ENCODE measurements at regions not wholly inside any gene's neighbourhood (a gene's known extent, or its start where the extent isn't known, plus 50 kb on each side); places are given as distances from the start of the nearest gene placed in this dataset.

DNA sequence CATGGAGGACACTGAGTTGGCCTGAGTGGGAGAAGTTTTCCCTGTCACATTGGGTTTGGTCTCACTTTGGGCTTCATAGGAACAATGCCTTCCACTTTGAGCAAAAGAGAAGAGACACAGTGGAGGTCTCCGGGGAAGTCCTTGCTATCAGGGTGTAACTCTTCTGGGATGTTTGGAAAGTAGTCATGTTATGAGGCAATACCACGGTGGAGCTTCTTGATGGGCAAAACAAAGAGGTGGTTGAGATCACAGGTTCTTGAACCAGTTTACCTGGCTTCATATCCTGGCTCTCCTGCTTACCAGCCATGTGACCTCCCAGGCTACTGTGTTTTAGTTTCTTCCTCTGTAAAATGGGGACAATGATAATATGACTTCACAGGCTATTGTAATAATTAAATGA lies 478.6 kb downstream of the SLC4A3 start:
- 80 to 86% methylated on average over 2 of the region's 2 CpGs for WGBS, 2 donors
- TF ChIP-seq, protein P1, sequence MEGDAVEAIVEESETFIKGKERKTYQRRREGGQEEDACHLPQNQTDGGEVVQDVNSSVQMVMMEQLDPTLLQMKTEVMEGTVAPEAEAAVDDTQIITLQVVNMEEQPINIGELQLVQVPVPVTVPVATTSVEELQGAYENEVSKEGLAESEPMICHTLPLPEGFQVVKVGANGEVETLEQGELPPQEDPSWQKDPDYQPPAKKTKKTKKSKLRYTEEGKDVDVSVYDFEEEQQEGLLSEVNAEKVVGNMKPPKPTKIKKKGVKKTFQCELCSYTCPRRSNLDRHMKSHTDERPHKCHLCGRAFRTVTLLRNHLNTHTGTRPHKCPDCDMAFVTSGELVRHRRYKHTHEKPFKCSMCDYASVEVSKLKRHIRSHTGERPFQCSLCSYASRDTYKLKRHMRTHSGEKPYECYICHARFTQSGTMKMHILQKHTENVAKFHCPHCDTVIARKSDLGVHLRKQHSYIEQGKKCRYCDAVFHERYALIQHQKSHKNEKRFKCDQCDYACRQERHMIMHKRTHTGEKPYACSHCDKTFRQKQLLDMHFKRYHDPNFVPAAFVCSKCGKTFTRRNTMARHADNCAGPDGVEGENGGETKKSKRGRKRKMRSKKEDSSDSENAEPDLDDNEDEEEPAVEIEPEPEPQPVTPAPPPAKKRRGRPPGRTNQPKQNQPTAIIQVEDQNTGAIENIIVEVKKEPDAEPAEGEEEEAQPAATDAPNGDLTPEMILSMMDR (IDR thresholded peaks at IDR 0.05) = no peak
- no peaks in the 10 kb centered on the region for H3K4me1 ChIP-seq
- H3K27me3 ChIP-seq = no peaks in the 10 kb centered on the region
- no peak overlapping the region for H3K4me3 ChIP-seq
- no peaks in the 10 kb centered on the region for H3K36me3 ChIP-seq (replicated peaks in 1 of 2; ENCODE audit: insufficient read depth in 1 of 2, low read depth in 2 of 2)
- no peak overlapping the region for H3K27ac ChIP-seq
- DNase-seq = no peak
- ATAC-seq = no peak
- no peaks in the 10 kb centered on the region for H3K9me3 ChIP-seq
- intact Hi-C loops (cut with DNase I) = no loop called here

DNA sequence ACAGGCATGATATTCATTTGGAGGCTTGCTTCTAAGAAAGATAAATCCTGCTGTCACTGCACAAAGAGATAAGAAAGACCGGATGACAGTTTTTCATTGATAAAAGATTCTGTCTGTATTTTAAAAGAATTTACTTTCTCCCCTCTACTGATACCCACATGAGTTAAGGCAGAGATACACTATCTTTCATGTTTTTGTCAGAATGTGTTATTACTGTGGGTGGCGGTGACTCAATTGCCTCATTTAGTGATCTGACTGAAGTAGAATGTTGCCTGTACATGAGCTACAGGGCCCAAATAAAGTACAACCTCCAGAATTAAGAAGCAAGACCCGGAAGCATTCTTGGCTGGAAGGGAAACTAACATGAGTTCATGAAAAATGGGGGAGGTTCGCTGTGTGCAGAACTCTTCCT lies 480.0 kb downstream of the SLC4A3 start:
- intact Hi-C loops (cut with DNase I) = no loop called here
- Histone ChIP-seq H3K9me3 (no peaks in the 10 kb centered on the region), H3K4me3 (no peak overlapping the region), H3K27ac (no peak overlapping the region), H3K36me3 (replicated peaks in 1 of 2; ENCODE audit: insufficient read depth in 1 of 2, low read depth in 2 of 2) (no peaks in the 10 kb centered on the region), H3K4me1 (no peaks in the 10 kb centered on the region), H3K27me3 (no peaks in the 10 kb centered on the region)
- DNase-seq (no peak), ATAC-seq (no peak)
- WGBS, 2 donors = 76% methylated on average over 4 of the region's 4 CpGs
- no peak for TF ChIP-seq POLR2A (IDR thresholded peaks at IDR 0.05)

GRCh38 chr2:220114443-220114842 lies 487.0 kb downstream of the SLC4A3 start:
- WGBS, 2 donors = 84 to 85% methylated on average over 1 of the region's 1 CpG
- ATAC-seq (no peak), DNase-seq (no peak)
- no peaks in the 10 kb centered on the region for H3K27me3 ChIP-seq
- no peak overlapping the region for H3K4me3 ChIP-seq
- no peak overlapping the region for H3K27ac ChIP-seq
- intact Hi-C loops (cut with DNase I) = no loop called here
- TF ChIP-seq POLR2A (IDR thresholded peaks at IDR 0.05) = no peak
- no peaks in the 10 kb centered on the region for H3K4me1 ChIP-seq
- H3K9me3 ChIP-seq = peaks cover 0 to 8% (median 0%) of the 10 kb centered on the region in 3 donors
- no peaks in the 10 kb centered on the region for H3K36me3 ChIP-seq (replicated peaks in 1 of 2; ENCODE audit: insufficient read depth in 1 of 2, low read depth in 2 of 2)

- TF ChIP-seq, protein P1 (IDR thresholded peaks at IDR 0.05) = no peak
- TF ChIP-seq POLR2A (IDR thresholded peaks at IDR 0.05) = no peak
- Histone ChIP-seq H3K9me3 (peaks cover 0 to 8% (median 0%) of the 10 kb centered on the region in 3 donors), H3K4me3 (no peak overlapping the region), H3K36me3 (replicated peaks in 1 of 2; ENCODE audit: insufficient read depth in 1 of 2, low read depth in 2 of 2) (no peaks in the 10 kb centered on the region), H3K4me1 (no peaks in the 10 kb centered on the region), H3K27ac (no peak overlapping the region), H3K27me3 (no peaks in the 10 kb centered on the region)
- WGBS, 2 donors = 29 to 45% methylated on average over 5 of the region's 5 CpGs
- DNase-seq = no peak
- ATAC-seq = no peak
- intact Hi-C loops (cut with DNase I) = no loop called here
Observed at GRCh38 chr2:220117025-220117424, 489.6 kb downstream of the SLC4A3 start.

DNA sequence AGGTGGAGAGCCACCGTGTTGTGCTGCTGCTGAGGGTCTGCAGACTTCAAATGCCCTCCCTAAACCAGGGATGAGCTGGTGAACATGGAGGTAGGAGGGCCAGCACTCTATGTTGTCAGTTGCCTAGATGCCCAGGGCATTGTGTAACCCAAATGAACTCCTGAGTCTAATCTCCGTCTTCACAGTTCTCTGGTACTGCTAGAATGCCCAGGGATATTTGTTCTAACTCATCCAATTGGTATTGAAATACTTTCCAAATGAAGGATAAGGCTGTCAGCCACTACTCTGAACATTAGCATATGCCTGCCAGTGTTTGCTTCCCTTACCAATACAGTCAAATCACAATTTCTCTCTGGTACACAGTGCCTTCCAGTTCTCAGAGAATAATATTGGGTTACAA lies 492.6 kb downstream of the SLC4A3 start:
- no peaks in the 10 kb centered on the region for H3K36me3 ChIP-seq (replicated peaks in 1 of 2; ENCODE audit: insufficient read depth in 1 of 2, low read depth in 2 of 2)
- DNase-seq (no peak), ATAC-seq (no peak)
- 54 to 64% methylated on average over 2 of the region's 2 CpGs for WGBS, 2 donors
- intact Hi-C loops (cut with DNase I) = no loop called here
- no peaks in the 10 kb centered on the region for H3K9me3 ChIP-seq
- no peaks in the 10 kb centered on the region for H3K27me3 ChIP-seq
- H3K27ac ChIP-seq = no peak overlapping the region
- no peaks in the 10 kb centered on the region for H3K4me1 ChIP-seq
- no peak overlapping the region for H3K4me3 ChIP-seq
- no peak for TF ChIP-seq POLR2A (IDR thresholded peaks at IDR 0.05)
- TF ChIP-seq, protein P1 (IDR thresholded peaks at IDR 0.05) = no peak

DNA sequence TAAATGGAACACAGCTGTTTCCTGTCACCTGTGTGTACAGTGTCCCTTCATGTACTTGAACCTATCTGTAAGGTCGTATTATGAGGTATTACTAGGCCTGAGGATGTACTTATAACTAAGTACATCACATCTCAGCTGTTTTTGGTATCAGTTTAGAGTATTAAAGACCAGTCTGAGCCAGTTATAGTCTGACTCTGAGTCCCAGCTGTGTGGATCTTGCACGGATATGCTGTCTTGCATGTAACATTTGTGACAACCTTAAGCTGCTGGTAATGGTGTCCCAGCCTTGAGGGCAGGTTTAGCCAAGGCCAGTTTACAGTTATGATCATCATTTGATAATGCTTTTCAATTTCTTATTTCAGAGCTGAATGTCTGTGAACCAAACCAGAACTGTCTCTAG lies 496.3 kb downstream of the SLC4A3 start:
- H3K4me3 ChIP-seq = no peak overlapping the region
- intact Hi-C loops (cut with DNase I) = no loop called here
- H3K27ac ChIP-seq = no peak overlapping the region
- no peak for TF ChIP-seq POLR2A (IDR thresholded peaks at IDR 0.05)
- TF ChIP-seq, protein P1 (IDR thresholded peaks at IDR 0.05) = no peak
- H3K9me3 ChIP-seq = no peaks in the 10 kb centered on the region
- H3K4me1 ChIP-seq = no peaks in the 10 kb centered on the region
- no peaks in the 10 kb centered on the region for H3K27me3 ChIP-seq
- H3K36me3 ChIP-seq (replicated peaks in 1 of 2; ENCODE audit: insufficient read depth in 1 of 2, low read depth in 2 of 2) = no peaks in the 10 kb centered on the region
- 72 to 74% methylated on average over 2 of the region's 2 CpGs for WGBS, 2 donors
- no peak for ATAC-seq
- DNase-seq = no peak

Data from body of pancreas (tissue), 4 donors.